ENCODE measurements at regions not wholly inside any gene's neighbourhood (a gene's known extent, or its start where the extent isn't known, plus 50 kb on each side); places are given as distances from the start of the nearest gene placed in this dataset.

DNA sequence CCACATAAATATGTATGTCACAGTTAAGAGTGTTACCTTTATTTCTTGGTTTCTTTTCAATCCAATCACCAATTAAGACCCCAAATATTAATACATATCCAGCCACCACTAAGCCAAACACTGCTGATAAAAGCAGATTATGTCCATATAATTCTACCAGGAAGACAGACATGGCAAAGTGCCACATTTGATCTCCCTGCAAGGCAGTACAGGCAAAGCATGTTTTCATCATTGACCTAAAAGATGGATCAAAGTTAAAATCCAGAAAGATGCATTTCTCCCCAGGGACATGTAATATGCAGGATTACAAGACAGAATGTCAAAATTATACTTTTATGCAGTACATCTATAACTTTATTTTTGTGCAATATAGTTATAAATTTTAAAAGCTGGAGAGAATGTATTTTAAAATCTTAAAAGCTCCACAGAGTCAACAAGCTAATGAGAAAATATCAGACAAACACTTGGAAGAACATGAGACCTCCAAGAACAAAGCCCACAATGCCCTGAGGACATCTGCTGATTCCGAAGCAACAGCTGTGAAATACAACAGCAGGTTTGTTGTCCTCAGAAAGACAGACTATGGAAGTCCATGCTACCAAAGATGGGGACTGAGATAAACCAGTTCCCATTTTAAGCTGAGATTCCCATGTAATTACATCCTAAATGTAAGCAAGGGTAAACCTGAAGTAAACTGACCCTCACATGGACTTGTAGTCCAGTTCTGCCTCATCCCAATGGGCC lies 54.5 kb upstream of the TOMM7 start:
- Histone ChIP-seq H3K9ac (ENCODE audit: control insufficient read depth, extremely low read depth, insufficient read depth, low read length) (no peak overlapping the region), H3K36me3 (ENCODE audit: control insufficient read depth in 2 of 2, extremely low read depth in 1 of 2, insufficient read depth in 2 of 2, low read length in 2 of 2) (no peaks in the 10 kb centered on the region), H3K4me1 (ENCODE audit: control insufficient read depth, extremely low read depth, insufficient read depth, low read length) (no peaks in the 10 kb centered on the region), H3K9me3 (ENCODE audit: control insufficient read depth, low read depth, low read length) (no peaks in the 10 kb centered on the region), H4K20me1 (ENCODE audit: control insufficient read depth, extremely low read depth, insufficient read depth, low read length) (no peaks in the 10 kb centered on the region), H2AFZ (ENCODE audit: control insufficient read depth, low read length) (no peak overlapping the region), H3K27me3 (ENCODE audit: control insufficient read depth, extremely low read depth, insufficient read depth, low read length) (no peaks in the 10 kb centered on the region), H3K4me2 (ENCODE audit: control insufficient read depth, extremely low read depth, insufficient read depth, low read depth, low read length) (no peak overlapping the region), H3K4me3 (ENCODE audit: control insufficient read depth in 2 of 3, extremely low read depth in 1 of 3, insufficient read depth in 2 of 3, low read depth in 1 of 3, low read length in 3 of 3) (no peak overlapping the region), H3K27ac (ENCODE audit: control insufficient read depth, insufficient read depth, low read length) (no peak overlapping the region), H3K9me1 (ENCODE audit: control insufficient read depth, extremely low read depth, insufficient read depth, low read length) (no peaks in the 10 kb centered on the region), H3K79me2 (ENCODE audit: control insufficient read depth, insufficient read depth, low read length) (no peaks in the 10 kb centered on the region)
- DNase-seq (ENCODE audit: low read depth, low spot score) (no peak), FAIRE-seq (no peak)
- dilution Hi-C loops (cut with MboI; ENCODE audit: extremely low pct_ligation_motif_present, low sequenced_read_pairs), result no loop called here
- TF ChIP-seq, protein P1, sequence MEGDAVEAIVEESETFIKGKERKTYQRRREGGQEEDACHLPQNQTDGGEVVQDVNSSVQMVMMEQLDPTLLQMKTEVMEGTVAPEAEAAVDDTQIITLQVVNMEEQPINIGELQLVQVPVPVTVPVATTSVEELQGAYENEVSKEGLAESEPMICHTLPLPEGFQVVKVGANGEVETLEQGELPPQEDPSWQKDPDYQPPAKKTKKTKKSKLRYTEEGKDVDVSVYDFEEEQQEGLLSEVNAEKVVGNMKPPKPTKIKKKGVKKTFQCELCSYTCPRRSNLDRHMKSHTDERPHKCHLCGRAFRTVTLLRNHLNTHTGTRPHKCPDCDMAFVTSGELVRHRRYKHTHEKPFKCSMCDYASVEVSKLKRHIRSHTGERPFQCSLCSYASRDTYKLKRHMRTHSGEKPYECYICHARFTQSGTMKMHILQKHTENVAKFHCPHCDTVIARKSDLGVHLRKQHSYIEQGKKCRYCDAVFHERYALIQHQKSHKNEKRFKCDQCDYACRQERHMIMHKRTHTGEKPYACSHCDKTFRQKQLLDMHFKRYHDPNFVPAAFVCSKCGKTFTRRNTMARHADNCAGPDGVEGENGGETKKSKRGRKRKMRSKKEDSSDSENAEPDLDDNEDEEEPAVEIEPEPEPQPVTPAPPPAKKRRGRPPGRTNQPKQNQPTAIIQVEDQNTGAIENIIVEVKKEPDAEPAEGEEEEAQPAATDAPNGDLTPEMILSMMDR (optimal IDR thresholded peaks at IDR 0.05 in 1 of 3, IDR thresholded peaks at IDR 0.05 in 1 of 3, conservative IDR thresholded peaks at IDR 0.05 in 1 of 3; ENCODE audit: extremely low read depth in 1 of 3, insufficient read depth in 2 of 3, low read length in 3 of 3), result no peak
- no peak for TF ChIP-seq EZH2 (IDR thresholded peaks at IDR 0.05; ENCODE audit: low read length)

- no peak overlapping the region for H3K4me2 ChIP-seq (ENCODE audit: control insufficient read depth, extremely low read depth, insufficient read depth, low read depth, low read length)
- no peaks in the 10 kb centered on the region for H4K20me1 ChIP-seq (ENCODE audit: control insufficient read depth, extremely low read depth, insufficient read depth, low read length)
- no peaks in the 10 kb centered on the region for H3K9me1 ChIP-seq (ENCODE audit: control insufficient read depth, extremely low read depth, insufficient read depth, low read length)
- FAIRE-seq (no peak), DNase-seq (ENCODE audit: low read depth, low spot score) (no peak)
- no peaks in the 10 kb centered on the region for H3K4me1 ChIP-seq (ENCODE audit: control insufficient read depth, extremely low read depth, insufficient read depth, low read length)
- H3K36me3 ChIP-seq (ENCODE audit: control insufficient read depth in 2 of 2, extremely low read depth in 1 of 2, insufficient read depth in 2 of 2, low read length in 2 of 2), result no peaks in the 10 kb centered on the region
- no peaks in the 10 kb centered on the region for H3K27me3 ChIP-seq (ENCODE audit: control insufficient read depth, extremely low read depth, insufficient read depth, low read length)
- dilution Hi-C loops (cut with MboI; ENCODE audit: extremely low pct_ligation_motif_present, low sequenced_read_pairs), result no loop called here
- no peaks in the 10 kb centered on the region for H3K79me2 ChIP-seq (ENCODE audit: control insufficient read depth, insufficient read depth, low read length)
- H3K4me3 ChIP-seq (ENCODE audit: control insufficient read depth in 2 of 3, extremely low read depth in 1 of 3, insufficient read depth in 2 of 3, low read depth in 1 of 3, low read length in 3 of 3), result no peak overlapping the region
- H3K9me3 ChIP-seq (ENCODE audit: control insufficient read depth, low read depth, low read length), result no peaks in the 10 kb centered on the region
- no peak overlapping the region for H3K27ac ChIP-seq (ENCODE audit: control insufficient read depth, insufficient read depth, low read length)
- TF ChIP-seq, protein P1 (optimal IDR thresholded peaks at IDR 0.05 in 1 of 3, IDR thresholded peaks at IDR 0.05 in 1 of 3, conservative IDR thresholded peaks at IDR 0.05 in 1 of 3; ENCODE audit: extremely low read depth in 1 of 3, insufficient read depth in 2 of 3, low read length in 3 of 3), result no peak
- TF ChIP-seq EZH2 (IDR thresholded peaks at IDR 0.05; ENCODE audit: low read length), result no peak
- no peak overlapping the region for H3K9ac ChIP-seq (ENCODE audit: control insufficient read depth, extremely low read depth, insufficient read depth, low read length)
- H2AFZ ChIP-seq (ENCODE audit: control insufficient read depth, low read length), result no peak overlapping the region
Measured at GRCh38 chr7:22875470-22875869, 52.8 kb upstream of the TOMM7 start.
